ENCODE measurements at regions not wholly inside any gene's neighbourhood (a gene's known extent, or its start where the extent isn't known, plus 50 kb on each side); places are given as distances from the start of the nearest gene placed in this dataset.

DNA sequence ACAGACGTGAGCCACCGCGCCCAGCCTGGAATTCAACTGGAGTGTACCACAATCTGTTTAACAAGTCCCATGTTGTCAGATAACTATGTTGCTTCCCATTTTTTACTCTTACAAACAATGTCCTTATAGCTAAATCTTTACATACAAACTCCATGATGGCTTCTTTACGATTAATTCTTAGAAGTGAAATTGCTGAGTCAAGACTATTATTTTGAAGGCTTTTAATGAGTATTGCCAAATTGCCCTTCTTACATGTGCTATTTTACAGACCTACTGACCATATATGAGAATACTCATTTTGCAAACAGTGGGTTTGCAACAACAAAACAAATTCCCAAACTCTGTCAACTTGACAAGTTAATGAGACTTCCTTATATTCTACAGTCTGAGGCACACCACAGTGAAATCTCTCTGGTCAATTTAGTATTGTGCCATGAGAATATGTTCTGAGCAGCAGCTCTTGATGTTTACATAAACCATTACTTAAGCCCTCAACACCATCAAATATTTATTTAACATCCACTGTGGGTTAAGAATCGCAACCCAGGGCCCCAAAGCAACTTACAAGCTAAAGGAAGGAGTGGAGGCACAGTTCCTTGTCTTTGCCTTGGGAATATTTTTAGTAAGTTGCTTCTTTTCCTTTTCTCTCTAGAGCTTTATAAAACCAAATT lies 128.5 kb downstream of the SPRY1 start:
- TF ChIP-seq, protein P1, sequence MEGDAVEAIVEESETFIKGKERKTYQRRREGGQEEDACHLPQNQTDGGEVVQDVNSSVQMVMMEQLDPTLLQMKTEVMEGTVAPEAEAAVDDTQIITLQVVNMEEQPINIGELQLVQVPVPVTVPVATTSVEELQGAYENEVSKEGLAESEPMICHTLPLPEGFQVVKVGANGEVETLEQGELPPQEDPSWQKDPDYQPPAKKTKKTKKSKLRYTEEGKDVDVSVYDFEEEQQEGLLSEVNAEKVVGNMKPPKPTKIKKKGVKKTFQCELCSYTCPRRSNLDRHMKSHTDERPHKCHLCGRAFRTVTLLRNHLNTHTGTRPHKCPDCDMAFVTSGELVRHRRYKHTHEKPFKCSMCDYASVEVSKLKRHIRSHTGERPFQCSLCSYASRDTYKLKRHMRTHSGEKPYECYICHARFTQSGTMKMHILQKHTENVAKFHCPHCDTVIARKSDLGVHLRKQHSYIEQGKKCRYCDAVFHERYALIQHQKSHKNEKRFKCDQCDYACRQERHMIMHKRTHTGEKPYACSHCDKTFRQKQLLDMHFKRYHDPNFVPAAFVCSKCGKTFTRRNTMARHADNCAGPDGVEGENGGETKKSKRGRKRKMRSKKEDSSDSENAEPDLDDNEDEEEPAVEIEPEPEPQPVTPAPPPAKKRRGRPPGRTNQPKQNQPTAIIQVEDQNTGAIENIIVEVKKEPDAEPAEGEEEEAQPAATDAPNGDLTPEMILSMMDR (IDR thresholded peaks at IDR 0.05; ENCODE audit: low read depth, low read length, poor library complexity, severe bottlenecking) = no peak
- no peak for TF ChIP-seq EZH2phosphoT487 (IDR thresholded peaks at IDR 0.05; ENCODE audit: borderline replicate concordance, low read length)

Measured in DOHH2 (cell line).